H1 (cell line): ENCODE measurements at regions not wholly inside any gene's neighbourhood (a gene's known extent, or its start where the extent isn't known, plus 50 kb on each side); places are given as distances from the start of the nearest gene placed in this dataset.

Experiments
- ATF2 ChIP-seq: IDR thresholded peaks from 2 replicates; pipeline ENCODE4 v1.6.1; 2012; ENCODE audit warnings: low read length, inconsistent platforms
- FOSL1 ChIP-seq: IDR thresholded peaks from 2 replicates; pipeline ENCODE4 v1.6.1; 2011; ENCODE audit warnings: mild to moderate bottlenecking, low read depth, low read length, moderate library complexity; ENCODE audit not compliant: insufficient read depth
- HDAC6 ChIP-seq: IDR thresholded peaks from one replicate; pipeline ENCODE4 v1.7.1; 2012; ENCODE audit warnings: low read depth, mild to moderate bottlenecking, inconsistent platforms, low read length, moderate library complexity
- MAX ChIP-seq: IDR thresholded peaks from 2 replicates; pipeline ENCODE4 v1.6.1; 2012; ENCODE audit warnings: inconsistent platforms
- POLR2A ChIP-seq, 2 experiments: IDR thresholded peaks; 1 replicate in 1 of 2; 2 replicates in 1 of 2; pipeline ENCODE4 v1.6.1; 2011; ENCODE audit warnings: low read depth in 2 of 2, low read length in 2 of 2, mild to moderate bottlenecking in 2 of 2; ENCODE audit errors: control extremely low read depth in 1 of 2
- RNF2 ChIP-seq: fragments of 200-900, 300-1000 bp; sonication (generic); IDR thresholded peaks from 2 replicates; pipeline ENCODE4 v1.7.1; 2016; ENCODE audit warnings: borderline replicate concordance, low read depth, mild to moderate bottlenecking, antibody characterized with exemption, low read length; ENCODE audit not compliant: poor library complexity, severe bottlenecking; ENCODE audit errors: missing control alignments
- TF ChIP-seq, protein P1 (sequence below), 3 experiments: IDR thresholded peaks; 1 replicate in 2 of 3; 2 replicates in 1 of 3; pipeline versions ENCODE4 v1.5.1 to v1.6.1; 2011; ENCODE audit warnings: low read length in 3 of 3, mild to moderate bottlenecking in 3 of 3, inconsistent platforms in 2 of 3, low read depth in 1 of 3, moderate library complexity in 1 of 3; ENCODE audit not compliant: insufficient read depth in 1 of 3; ENCODE audit errors: control extremely low read depth in 1 of 3

- TF ChIP-seq RNF2 = no peak
- no peak for TF ChIP-seq MAX
- no peak for TF ChIP-seq FOSL1
- TF ChIP-seq, protein P1, sequence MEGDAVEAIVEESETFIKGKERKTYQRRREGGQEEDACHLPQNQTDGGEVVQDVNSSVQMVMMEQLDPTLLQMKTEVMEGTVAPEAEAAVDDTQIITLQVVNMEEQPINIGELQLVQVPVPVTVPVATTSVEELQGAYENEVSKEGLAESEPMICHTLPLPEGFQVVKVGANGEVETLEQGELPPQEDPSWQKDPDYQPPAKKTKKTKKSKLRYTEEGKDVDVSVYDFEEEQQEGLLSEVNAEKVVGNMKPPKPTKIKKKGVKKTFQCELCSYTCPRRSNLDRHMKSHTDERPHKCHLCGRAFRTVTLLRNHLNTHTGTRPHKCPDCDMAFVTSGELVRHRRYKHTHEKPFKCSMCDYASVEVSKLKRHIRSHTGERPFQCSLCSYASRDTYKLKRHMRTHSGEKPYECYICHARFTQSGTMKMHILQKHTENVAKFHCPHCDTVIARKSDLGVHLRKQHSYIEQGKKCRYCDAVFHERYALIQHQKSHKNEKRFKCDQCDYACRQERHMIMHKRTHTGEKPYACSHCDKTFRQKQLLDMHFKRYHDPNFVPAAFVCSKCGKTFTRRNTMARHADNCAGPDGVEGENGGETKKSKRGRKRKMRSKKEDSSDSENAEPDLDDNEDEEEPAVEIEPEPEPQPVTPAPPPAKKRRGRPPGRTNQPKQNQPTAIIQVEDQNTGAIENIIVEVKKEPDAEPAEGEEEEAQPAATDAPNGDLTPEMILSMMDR (IDR thresholded peaks at IDR 0.05; ENCODE audit: control extremely low read depth in 1 of 3, insufficient read depth in 1 of 3, low read depth in 1 of 3, low read length in 3 of 3) = no peak
- TF ChIP-seq ATF2 = no peak
- TF ChIP-seq HDAC6 = no peak
- no peak for TF ChIP-seq POLR2A (IDR thresholded peaks at IDR 0.05; ENCODE audit: control extremely low read depth in 1 of 2, low read depth in 2 of 2, low read length in 2 of 2)
Measured at GRCh38 chr1:193524616-193525015, 338.2 kb upstream of the B3GALT2 start.
